ENCODE measurements at regions not wholly inside any gene's neighbourhood (a gene's known extent, or its start where the extent isn't known, plus 50 kb on each side); places are given as distances from the start of the nearest gene placed in this dataset.

GRCh38 chr12:84222841-84223240 is 689.8 kb downstream of the SLC6A15 start:
- no peaks in the 10 kb centered on the region for H3K9me3 ChIP-seq
- H3K4me1 ChIP-seq, result no peaks in the 10 kb centered on the region
- no peak overlapping the region for H3K4me3 ChIP-seq
- no peaks in the 10 kb centered on the region for H3K36me3 ChIP-seq
- no peak for TF ChIP-seq CTCF (IDR thresholded peaks at IDR 0.05)
- DNase-seq (ENCODE audit: low spot score in 2 of 2), result no peak
- no peaks in the 10 kb centered on the region for H3K27me3 ChIP-seq
- no peak overlapping the region for H3K27ac ChIP-seq
- intact Hi-C loops (cut with DNase I), result no loop called here

- TF ChIP-seq CTCF (IDR thresholded peaks at IDR 0.05), result no peak
- H3K27ac ChIP-seq, result no peak overlapping the region
- DNase-seq (ENCODE audit: low spot score in 2 of 2), result no peak
- no peaks in the 10 kb centered on the region for H3K36me3 ChIP-seq
- intact Hi-C loops (cut with DNase I), result no loop called here
- H3K4me3 ChIP-seq, result no peak overlapping the region
- no peaks in the 10 kb centered on the region for H3K9me3 ChIP-seq
- H3K4me1 ChIP-seq, result no peaks in the 10 kb centered on the region
- no peaks in the 10 kb centered on the region for H3K27me3 ChIP-seq
Measured at GRCh38 chr12:84218406-84218805, 694.2 kb downstream of the SLC6A15 start.

- Histone ChIP-seq H3K9me3 (no peaks in the 10 kb centered on the region), H3K4me1 (no peaks in the 10 kb centered on the region), H3K27ac (no peak overlapping the region), H3K27me3 (no peaks in the 10 kb centered on the region), H3K4me3 (no peak overlapping the region), H3K36me3 (no peaks in the 10 kb centered on the region)
- TF ChIP-seq CTCF (IDR thresholded peaks at IDR 0.05), result no peak
- DNase-seq (ENCODE audit: low spot score in 2 of 2), result no peak
- intact Hi-C loops (cut with DNase I), result no loop called here
Measured at GRCh38 chr12:84201976-84202375, 710.6 kb downstream of the SLC6A15 start.

- Histone ChIP-seq H3K27ac (no peak overlapping the region), H3K27me3 (no peaks in the 10 kb centered on the region), H3K4me3 (no peak overlapping the region), H3K9me3 (peaks cover 0 to 3% of the 10 kb centered on the region in 2 donors), H3K36me3 (no peaks in the 10 kb centered on the region), H3K4me1 (no peaks in the 10 kb centered on the region)
- DNase-seq (ENCODE audit: low spot score in 2 of 2), result no peak
- TF ChIP-seq CTCF (IDR thresholded peaks at IDR 0.05), result no peak
- intact Hi-C loops (cut with DNase I), result no loop called here
Measured at GRCh38 chr12:84198294-84198946, 714.2 kb downstream of the SLC6A15 start.

GRCh38 chr12:84191779-84192178 is 720.8 kb downstream of the SLC6A15 start:
- H3K9me3 ChIP-seq, result peaks cover 0 to 2% of the 10 kb centered on the region in 2 donors
- H3K4me3 ChIP-seq, result no peak overlapping the region
- no peak for DNase-seq (ENCODE audit: low spot score in 2 of 2)
- TF ChIP-seq CTCF (IDR thresholded peaks at IDR 0.05), result no peak
- H3K27me3 ChIP-seq, result no peaks in the 10 kb centered on the region
- no peaks in the 10 kb centered on the region for H3K36me3 ChIP-seq
- no peaks in the 10 kb centered on the region for H3K4me1 ChIP-seq
- intact Hi-C loops (cut with DNase I), result no loop called here
- no peak overlapping the region for H3K27ac ChIP-seq

- DNase-seq (ENCODE audit: low spot score in 2 of 2), result no peak
- H3K4me1 ChIP-seq, result no peaks in the 10 kb centered on the region
- no peaks in the 10 kb centered on the region for H3K9me3 ChIP-seq
- no peak for TF ChIP-seq CTCF (IDR thresholded peaks at IDR 0.05)
- H3K27me3 ChIP-seq, result no peaks in the 10 kb centered on the region
- intact Hi-C loops (cut with DNase I), result no loop called here
- no peak overlapping the region for H3K27ac ChIP-seq
- H3K36me3 ChIP-seq, result no peaks in the 10 kb centered on the region
- H3K4me3 ChIP-seq, result no peak overlapping the region
Measured at GRCh38 chr12:84186433-84186832, 726.2 kb downstream of the SLC6A15 start.

All from ascending aorta (tissue), 2 donors.